ENCODE measurements at regions not wholly inside any gene's neighbourhood (a gene's known extent, or its start where the extent isn't known, plus 50 kb on each side); places are given as distances from the start of the nearest gene placed in this dataset.

DNA sequence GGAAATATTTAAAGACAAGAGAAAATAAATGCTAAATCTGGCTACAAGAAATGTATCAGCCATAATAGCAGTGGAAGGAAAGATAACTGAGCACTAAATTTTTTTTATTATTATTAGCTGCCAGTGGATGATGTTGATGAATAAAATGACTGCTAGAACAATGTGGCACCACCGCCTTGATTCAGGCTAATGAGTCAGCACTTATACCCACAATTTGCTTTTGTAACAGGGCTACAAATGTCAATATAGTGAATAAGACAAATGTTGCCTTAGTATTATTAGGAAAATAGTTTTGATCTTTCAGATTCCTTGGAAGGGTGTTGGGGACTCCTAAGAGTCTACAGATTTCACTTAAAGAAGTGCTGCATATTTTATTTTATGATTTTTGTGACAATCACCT, 555.2 kb upstream of the GRAMD2B start:
- ChIA-PET POLR2A (interaction anchor here (0.6 kb wide), 1 partner anchor 13 kb away, joined by 3 read pairs; no protein-coding TSS in a partner anchor), CTCF (no interaction called here)
- 11% methylated on average over 1 of the region's 1 CpG for WGBS (ENCODE audit: missing lambda C conversion rate)
- no peak for DNase-seq (ENCODE audit: low read depth in 1 of 2, low spot score in 1 of 2)
- Histone ChIP-seq H3K27ac (no peak overlapping the region), H3K4me2 (no peak overlapping the region), H3K4me3 (no peak overlapping the region), H3K9me3 (no peaks in the 10 kb centered on the region), H3K4me1 (no peaks in the 10 kb centered on the region)
- no peak for ATAC-seq
- no peak for FAIRE-seq
- TF ChIP-seq, protein P1, sequence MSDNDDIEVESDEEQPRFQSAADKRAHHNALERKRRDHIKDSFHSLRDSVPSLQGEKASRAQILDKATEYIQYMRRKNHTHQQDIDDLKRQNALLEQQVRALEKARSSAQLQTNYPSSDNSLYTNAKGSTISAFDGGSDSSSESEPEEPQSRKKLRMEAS (IDR thresholded peaks at IDR 0.05) = no peak
- no peak for TF ChIP-seq KDM1A (IDR thresholded peaks at IDR 0.05; ENCODE audit: low read depth)
- TF ChIP-seq, protein P2, sequence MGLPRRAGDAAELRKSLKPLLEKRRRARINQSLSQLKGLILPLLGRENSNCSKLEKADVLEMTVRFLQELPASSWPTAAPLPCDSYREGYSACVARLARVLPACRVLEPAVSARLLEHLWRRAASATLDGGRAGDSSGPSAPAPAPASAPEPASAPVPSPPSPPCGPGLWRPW (IDR thresholded peaks at IDR 0.05) = no peak

DNA sequence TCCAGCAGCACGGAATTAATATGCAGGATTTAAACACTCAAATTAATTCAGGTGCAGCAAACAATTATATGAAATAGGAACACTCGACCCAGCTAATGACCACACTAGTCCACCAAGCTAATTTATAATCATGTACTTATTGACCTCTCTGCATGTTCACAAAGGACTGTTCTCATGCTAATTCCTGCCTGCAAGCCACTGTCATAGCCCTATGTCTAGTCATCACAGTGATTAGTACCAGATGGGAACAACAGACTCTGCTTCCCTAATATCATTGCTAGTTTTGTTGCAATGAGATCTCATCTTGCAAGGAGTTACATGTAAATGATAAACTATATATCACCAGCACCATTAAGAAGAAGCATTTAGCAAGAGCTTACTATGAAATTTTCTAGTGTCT, 553.0 kb upstream of the GRAMD2B start:
- DNase-seq (ENCODE audit: low read depth in 1 of 2, low spot score in 1 of 2) = no peak
- POLR2A ChIA-PET = no interaction called here
- Histone ChIP-seq H3K4me1 (no peaks in the 10 kb centered on the region), H3K9me3 (no peaks in the 10 kb centered on the region), H3K4me3 (no peak overlapping the region), H3K27ac (no peak overlapping the region), H3K4me2 (no peak overlapping the region)
- ATAC-seq = no peak
- TF ChIP-seq ESRRA (IDR thresholded peaks at IDR 0.05; ENCODE audit: borderline replicate concordance, low read length) (no peak), HDAC2 (IDR thresholded peaks at IDR 0.05) (no peak), KDM5A (IDR thresholded peaks at IDR 0.05) (no peak), POLR2AphosphoS2 (conservative IDR thresholded peaks at IDR 0.05; ENCODE audit: low read length) (no peak), NPAS2 (CRISPR knock-in tag; IDR thresholded peaks at IDR 0.05; ENCODE audit: borderline replicate concordance) (no peak), ZSCAN20 (CRISPR knock-in tag; IDR thresholded peaks at IDR 0.05) (no peak), KDM1A (IDR thresholded peaks at IDR 0.05; ENCODE audit: low read depth) (no peak), FOSB (CRISPR knock-in tag; IDR thresholded peaks at IDR 0.05) (no peak), FOXS1 (CRISPR knock-in tag; IDR thresholded peaks at IDR 0.05) (no peak)
- TF ChIP-seq, protein P3, sequence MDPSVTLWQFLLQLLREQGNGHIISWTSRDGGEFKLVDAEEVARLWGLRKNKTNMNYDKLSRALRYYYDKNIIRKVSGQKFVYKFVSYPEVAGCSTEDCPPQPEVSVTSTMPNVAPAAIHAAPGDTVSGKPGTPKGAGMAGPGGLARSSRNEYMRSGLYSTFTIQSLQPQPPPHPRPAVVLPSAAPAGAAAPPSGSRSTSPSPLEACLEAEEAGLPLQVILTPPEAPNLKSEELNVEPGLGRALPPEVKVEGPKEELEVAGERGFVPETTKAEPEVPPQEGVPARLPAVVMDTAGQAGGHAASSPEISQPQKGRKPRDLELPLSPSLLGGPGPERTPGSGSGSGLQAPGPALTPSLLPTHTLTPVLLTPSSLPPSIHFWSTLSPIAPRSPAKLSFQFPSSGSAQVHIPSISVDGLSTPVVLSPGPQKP (IDR thresholded peaks at IDR 0.05; ENCODE audit: low read depth, low read length) = no peak
- no peak for FAIRE-seq
- CTCF ChIA-PET = no interaction called here
- 2% methylated on average over 2 of the region's 2 CpGs for WGBS (ENCODE audit: missing lambda C conversion rate)

DNA sequence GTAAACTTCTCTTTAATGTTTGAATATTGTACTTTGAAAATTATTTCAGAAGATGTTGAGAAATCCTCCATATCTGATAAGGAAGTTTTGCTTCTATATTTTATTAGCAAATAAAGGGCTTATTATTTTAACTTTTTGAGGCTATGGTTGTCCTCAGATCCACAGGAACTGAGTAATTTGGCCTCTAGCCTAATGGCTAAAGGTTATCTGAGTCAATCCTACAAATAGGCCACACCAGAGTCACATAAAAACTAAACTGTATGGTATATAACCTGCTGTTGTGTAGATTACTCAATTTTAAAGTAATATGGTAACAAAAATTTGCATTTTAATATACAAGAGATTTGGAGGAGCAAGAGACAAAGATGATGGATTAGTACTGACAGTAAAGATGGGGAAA, 549.2 kb upstream of the GRAMD2B start:
- Histone ChIP-seq H3K27ac (no peak overlapping the region), H3K9me3 (no peaks in the 10 kb centered on the region), H3K4me1 (no peaks in the 10 kb centered on the region), H3K4me2 (no peak overlapping the region), H3K4me3 (no peak overlapping the region)
- CTCF ChIA-PET = no interaction called here
- DNase-seq (ENCODE audit: low read depth in 1 of 2, low spot score in 1 of 2) = no peak
- no peak for TF ChIP-seq RARB (CRISPR knock-in tag; IDR thresholded peaks at IDR 0.05)
- TF ChIP-seq BHLHE40 (IDR thresholded peaks at IDR 0.05; ENCODE audit: low read depth, low read length) = no peak
- TF ChIP-seq KDM1A (IDR thresholded peaks at IDR 0.05; ENCODE audit: low read depth) = no peak
- no peak for TF ChIP-seq NPAS2 (CRISPR knock-in tag; IDR thresholded peaks at IDR 0.05; ENCODE audit: borderline replicate concordance)
- no peak for TF ChIP-seq EHMT2 (IDR thresholded peaks at IDR 0.05; ENCODE audit: low read depth)
- no peak for TF ChIP-seq EP300 (IDR thresholded peaks at IDR 0.05)
- TF ChIP-seq MYC (IDR thresholded peaks at IDR 0.05; ENCODE audit: borderline replicate concordance, low read length) = no peak
- no peak for TF ChIP-seq ZSCAN20 (CRISPR knock-in tag; IDR thresholded peaks at IDR 0.05)
- TF ChIP-seq, protein P4, sequence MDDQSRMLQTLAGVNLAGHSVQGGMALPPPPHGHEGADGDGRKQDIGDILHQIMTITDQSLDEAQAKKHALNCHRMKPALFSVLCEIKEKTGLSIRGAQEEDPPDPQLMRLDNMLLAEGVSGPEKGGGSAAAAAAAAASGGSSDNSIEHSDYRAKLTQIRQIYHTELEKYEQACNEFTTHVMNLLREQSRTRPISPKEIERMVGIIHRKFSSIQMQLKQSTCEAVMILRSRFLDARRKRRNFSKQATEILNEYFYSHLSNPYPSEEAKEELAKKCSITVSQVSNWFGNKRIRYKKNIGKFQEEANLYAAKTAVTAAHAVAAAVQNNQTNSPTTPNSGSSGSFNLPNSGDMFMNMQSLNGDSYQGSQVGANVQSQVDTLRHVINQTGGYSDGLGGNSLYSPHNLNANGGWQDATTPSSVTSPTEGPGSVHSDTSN (IDR thresholded peaks at IDR 0.05) = no peak
- TF ChIP-seq JUNB (IDR thresholded peaks at IDR 0.05) = no peak
- TF ChIP-seq, protein P5, sequence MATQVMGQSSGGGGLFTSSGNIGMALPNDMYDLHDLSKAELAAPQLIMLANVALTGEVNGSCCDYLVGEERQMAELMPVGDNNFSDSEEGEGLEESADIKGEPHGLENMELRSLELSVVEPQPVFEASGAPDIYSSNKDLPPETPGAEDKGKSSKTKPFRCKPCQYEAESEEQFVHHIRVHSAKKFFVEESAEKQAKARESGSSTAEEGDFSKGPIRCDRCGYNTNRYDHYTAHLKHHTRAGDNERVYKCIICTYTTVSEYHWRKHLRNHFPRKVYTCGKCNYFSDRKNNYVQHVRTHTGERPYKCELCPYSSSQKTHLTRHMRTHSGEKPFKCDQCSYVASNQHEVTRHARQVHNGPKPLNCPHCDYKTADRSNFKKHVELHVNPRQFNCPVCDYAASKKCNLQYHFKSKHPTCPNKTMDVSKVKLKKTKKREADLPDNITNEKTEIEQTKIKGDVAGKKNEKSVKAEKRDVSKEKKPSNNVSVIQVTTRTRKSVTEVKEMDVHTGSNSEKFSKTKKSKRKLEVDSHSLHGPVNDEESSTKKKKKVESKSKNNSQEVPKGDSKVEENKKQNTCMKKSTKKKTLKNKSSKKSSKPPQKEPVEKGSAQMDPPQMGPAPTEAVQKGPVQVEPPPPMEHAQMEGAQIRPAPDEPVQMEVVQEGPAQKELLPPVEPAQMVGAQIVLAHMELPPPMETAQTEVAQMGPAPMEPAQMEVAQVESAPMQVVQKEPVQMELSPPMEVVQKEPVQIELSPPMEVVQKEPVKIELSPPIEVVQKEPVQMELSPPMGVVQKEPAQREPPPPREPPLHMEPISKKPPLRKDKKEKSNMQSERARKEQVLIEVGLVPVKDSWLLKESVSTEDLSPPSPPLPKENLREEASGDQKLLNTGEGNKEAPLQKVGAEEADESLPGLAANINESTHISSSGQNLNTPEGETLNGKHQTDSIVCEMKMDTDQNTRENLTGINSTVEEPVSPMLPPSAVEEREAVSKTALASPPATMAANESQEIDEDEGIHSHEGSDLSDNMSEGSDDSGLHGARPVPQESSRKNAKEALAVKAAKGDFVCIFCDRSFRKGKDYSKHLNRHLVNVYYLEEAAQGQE (IDR thresholded peaks at IDR 0.05) = no peak
- TF ChIP-seq, protein P6, sequence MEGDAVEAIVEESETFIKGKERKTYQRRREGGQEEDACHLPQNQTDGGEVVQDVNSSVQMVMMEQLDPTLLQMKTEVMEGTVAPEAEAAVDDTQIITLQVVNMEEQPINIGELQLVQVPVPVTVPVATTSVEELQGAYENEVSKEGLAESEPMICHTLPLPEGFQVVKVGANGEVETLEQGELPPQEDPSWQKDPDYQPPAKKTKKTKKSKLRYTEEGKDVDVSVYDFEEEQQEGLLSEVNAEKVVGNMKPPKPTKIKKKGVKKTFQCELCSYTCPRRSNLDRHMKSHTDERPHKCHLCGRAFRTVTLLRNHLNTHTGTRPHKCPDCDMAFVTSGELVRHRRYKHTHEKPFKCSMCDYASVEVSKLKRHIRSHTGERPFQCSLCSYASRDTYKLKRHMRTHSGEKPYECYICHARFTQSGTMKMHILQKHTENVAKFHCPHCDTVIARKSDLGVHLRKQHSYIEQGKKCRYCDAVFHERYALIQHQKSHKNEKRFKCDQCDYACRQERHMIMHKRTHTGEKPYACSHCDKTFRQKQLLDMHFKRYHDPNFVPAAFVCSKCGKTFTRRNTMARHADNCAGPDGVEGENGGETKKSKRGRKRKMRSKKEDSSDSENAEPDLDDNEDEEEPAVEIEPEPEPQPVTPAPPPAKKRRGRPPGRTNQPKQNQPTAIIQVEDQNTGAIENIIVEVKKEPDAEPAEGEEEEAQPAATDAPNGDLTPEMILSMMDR (IDR thresholded peaks at IDR 0.05) = no peak
- no peak for TF ChIP-seq ZC3H11A (IDR thresholded peaks at IDR 0.05)
- no peak for TF ChIP-seq ESRRA (IDR thresholded peaks at IDR 0.05; ENCODE audit: borderline replicate concordance, low read length)
- TF ChIP-seq POLR2A (IDR thresholded peaks at IDR 0.05; ENCODE audit: low read length) = no peak
- no peak for TF ChIP-seq RCOR1 (IDR thresholded peaks at IDR 0.05; ENCODE audit: low read depth, low read length)
- TF ChIP-seq TFCP2L1 (CRISPR knock-in tag; IDR thresholded peaks at IDR 0.05) = no peak
- no peak for TF ChIP-seq CBX8 (IDR thresholded peaks at IDR 0.05)
- no peak for ATAC-seq
- POLR2A ChIA-PET = no interaction called here
- no peak for FAIRE-seq
